ENCODE measurements at regions not wholly inside any gene's neighbourhood (a gene's known extent, or its start where the extent isn't known, plus 50 kb on each side); places are given as distances from the start of the nearest gene placed in this dataset.

DNA sequence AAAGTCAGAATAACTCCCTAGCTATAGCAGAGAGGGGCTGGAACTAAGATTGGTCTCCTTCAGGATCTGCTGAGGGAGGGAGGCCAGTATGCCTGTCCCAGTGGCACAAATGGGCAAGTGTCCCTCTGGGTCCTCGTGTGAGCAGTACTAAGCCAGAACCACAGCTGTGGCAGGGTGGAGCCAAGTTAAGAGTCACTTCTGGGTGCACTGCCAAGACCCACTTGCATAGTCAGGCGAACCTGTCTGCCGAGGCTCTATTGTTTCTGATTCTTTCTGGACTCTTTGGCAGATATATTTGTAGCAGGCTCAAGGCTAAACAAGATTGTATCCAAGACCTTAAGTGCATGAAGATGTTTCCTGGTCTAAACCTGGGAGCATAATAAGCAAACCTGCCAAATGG, 1123.7 kb upstream of the POU3F4 start:
- WGBS (ENCODE audit: insufficient coverage) = 89% methylated on average over 1 of the region's 3 CpGs
- Mint-ChIP-seq H3K9me3 (peaks cover 0 to 8% (median 0%) of the 10 kb centered on the region in 7 donors), H3K4me3 (no peak overlapping the region), H3K36me3 (no peaks in the 10 kb centered on the region), H3K4me1 (no peaks in the 10 kb centered on the region), H3K27ac (no peak overlapping the region), H3K27me3 (ENCODE audit: low read depth in 3 of 3) (peaks cover 0 to 2% (median 0%) of the 10 kb centered on the region in 3 donors)
- Histone ChIP-seq H4K20me1 (ENCODE audit: insufficient read depth, low read length) (no peaks in the 10 kb centered on the region), H3K9me3 (replicated peaks in 1 of 2; ENCODE audit: control insufficient read depth in 1 of 2, insufficient read depth in 1 of 2, low read length in 2 of 2) (peaks cover 0 to 11% of the 10 kb centered on the region in 2 donors), H3K79me2 (ENCODE audit: insufficient read depth, low read length) (no peaks in the 10 kb centered on the region), H3K36me3 (replicated peaks in 1 of 2; ENCODE audit: control insufficient read depth in 1 of 2, insufficient read depth in 2 of 2, low read length in 2 of 2) (no peaks in the 10 kb centered on the region), H3K9ac (ENCODE audit: insufficient read depth, low read length, poor library complexity, severe bottlenecking) (no peak overlapping the region), H2AFZ (ENCODE audit: insufficient read depth, low read depth, low read length, poor library complexity, severe bottlenecking) (no peak overlapping the region), H3K4me3 (replicated peaks in 1 of 3; ENCODE audit: low read depth in 2 of 3, low read length in 3 of 3) (no peak overlapping the region), H3K27me3 (ENCODE audit: control insufficient read depth in 2 of 2, insufficient read depth in 2 of 2, low read length in 2 of 2) (no peaks in the 10 kb centered on the region), H3K4me2 (replicated peaks; ENCODE audit: extremely low read depth, low read length, poor library complexity, severe bottlenecking) (no peak overlapping the region), H3K27ac (ENCODE audit: low read depth in 1 of 2, low read length in 2 of 2) (no peak overlapping the region), H3K4me1 (ENCODE audit: control insufficient read depth in 1 of 2, insufficient read depth in 2 of 2, low read length in 2 of 2) (no peaks in the 10 kb centered on the region)
- DNase-seq = no peak
- intact Hi-C loops (cut with micrococcal nuclease) = no loop called here
- no peak for TF ChIP-seq CTCF (IDR thresholded peaks at IDR 0.05)

- H3K27me3 ChIP-seq (ENCODE audit: control insufficient read depth in 2 of 2, insufficient read depth in 2 of 2, low read length in 2 of 2) = no peaks in the 10 kb centered on the region
- no peak for DNase-seq
- peaks cover 0 to 4% of the 10 kb centered on the region in 2 donors for H3K9me3 ChIP-seq (replicated peaks in 1 of 2; ENCODE audit: control insufficient read depth in 1 of 2, insufficient read depth in 1 of 2, low read length in 2 of 2)
- H3K27ac ChIP-seq (ENCODE audit: low read depth in 1 of 2, low read length in 2 of 2) = no peak overlapping the region
- no peak overlapping the region for H2AFZ ChIP-seq (ENCODE audit: insufficient read depth, low read depth, low read length, poor library complexity, severe bottlenecking)
- Mint-ChIP-seq H3K27me3 (ENCODE audit: low read depth in 3 of 3) (no peaks in the 10 kb centered on the region), H3K9me3 (peaks cover 0 to 7% (median 0%) of the 10 kb centered on the region in 7 donors), H3K4me3 (no peak overlapping the region), H3K36me3 (no peaks in the 10 kb centered on the region), H3K4me1 (no peaks in the 10 kb centered on the region), H3K27ac (no peak overlapping the region)
- no peaks in the 10 kb centered on the region for H3K79me2 ChIP-seq (ENCODE audit: insufficient read depth, low read length)
- intact Hi-C loops (cut with micrococcal nuclease) = no loop called here
- no peaks in the 10 kb centered on the region for H3K4me1 ChIP-seq (ENCODE audit: control insufficient read depth in 1 of 2, insufficient read depth in 2 of 2, low read length in 2 of 2)
- H4K20me1 ChIP-seq (ENCODE audit: insufficient read depth, low read length) = no peaks in the 10 kb centered on the region
- H3K36me3 ChIP-seq (replicated peaks in 1 of 2; ENCODE audit: control insufficient read depth in 1 of 2, insufficient read depth in 2 of 2, low read length in 2 of 2) = no peaks in the 10 kb centered on the region
- H3K4me2 ChIP-seq (replicated peaks; ENCODE audit: extremely low read depth, low read length, poor library complexity, severe bottlenecking) = no peak overlapping the region
- WGBS (ENCODE audit: insufficient coverage) = no CpG with 5 or more reads among the region's 2 CpGs
- H3K9ac ChIP-seq (ENCODE audit: insufficient read depth, low read length, poor library complexity, severe bottlenecking) = no peak overlapping the region
- H3K4me3 ChIP-seq (replicated peaks in 1 of 3; ENCODE audit: low read depth in 2 of 3, low read length in 3 of 3) = no peak overlapping the region
- TF ChIP-seq CTCF (IDR thresholded peaks at IDR 0.05) = no peak
Observed at GRCh38 chrX:82412858-82413257, 1095.2 kb upstream of the POU3F4 start.

All from CD14-positive monocyte (primary cell).